ENCODE measurements at regions not wholly inside any gene's neighbourhood (a gene's known extent, or its start where the extent isn't known, plus 50 kb on each side); places are given as distances from the start of the nearest gene placed in this dataset.
"Not testable (repeated sequence)": the region's sequence is repeated elsewhere in the genome, so short reads cannot be mapped to it uniquely, and the experiment has no call there.

DNA sequence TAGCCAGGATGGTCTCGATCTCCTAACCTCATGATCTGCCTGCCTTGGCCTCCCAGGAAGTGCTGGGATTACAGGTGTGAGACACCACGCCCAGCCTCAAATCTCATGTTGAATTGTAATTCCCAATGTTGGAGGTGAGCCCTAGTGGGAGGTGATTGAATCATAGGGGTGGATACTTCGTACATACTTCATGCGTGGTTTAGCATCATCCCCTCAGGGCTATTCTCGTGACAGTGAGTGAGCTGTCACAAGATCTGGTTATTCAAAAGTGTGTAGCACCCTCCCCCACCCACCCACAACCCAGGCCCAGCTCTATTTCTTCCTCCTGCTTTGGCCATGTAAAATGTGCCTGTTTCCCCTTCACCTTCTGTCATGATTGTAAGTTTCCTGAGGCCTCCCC lies 236.9 kb upstream of the IL12A start:
- Histone ChIP-seq H3K79me2 (no peaks in the 10 kb centered on the region), H3K4me3 (ENCODE audit: low read depth, low read length) (no peak overlapping the region), H3K36me3 (ENCODE audit: control insufficient read depth, insufficient read depth, low read length) (no peaks in the 10 kb centered on the region), H3K4me2 (ENCODE audit: low read length) (no peak overlapping the region), H3K9me3 (ENCODE audit: control insufficient read depth, low read length) (no peaks in the 10 kb centered on the region), H3K4me1 (no peaks in the 10 kb centered on the region), H3K9ac (no peak overlapping the region), H3K27me3 (ENCODE audit: control insufficient read depth, insufficient read depth, low read length) (no peaks in the 10 kb centered on the region), H2AFZ (no peak overlapping the region), H3K27ac (no peak overlapping the region)
- TF ChIP-seq, protein P1, sequence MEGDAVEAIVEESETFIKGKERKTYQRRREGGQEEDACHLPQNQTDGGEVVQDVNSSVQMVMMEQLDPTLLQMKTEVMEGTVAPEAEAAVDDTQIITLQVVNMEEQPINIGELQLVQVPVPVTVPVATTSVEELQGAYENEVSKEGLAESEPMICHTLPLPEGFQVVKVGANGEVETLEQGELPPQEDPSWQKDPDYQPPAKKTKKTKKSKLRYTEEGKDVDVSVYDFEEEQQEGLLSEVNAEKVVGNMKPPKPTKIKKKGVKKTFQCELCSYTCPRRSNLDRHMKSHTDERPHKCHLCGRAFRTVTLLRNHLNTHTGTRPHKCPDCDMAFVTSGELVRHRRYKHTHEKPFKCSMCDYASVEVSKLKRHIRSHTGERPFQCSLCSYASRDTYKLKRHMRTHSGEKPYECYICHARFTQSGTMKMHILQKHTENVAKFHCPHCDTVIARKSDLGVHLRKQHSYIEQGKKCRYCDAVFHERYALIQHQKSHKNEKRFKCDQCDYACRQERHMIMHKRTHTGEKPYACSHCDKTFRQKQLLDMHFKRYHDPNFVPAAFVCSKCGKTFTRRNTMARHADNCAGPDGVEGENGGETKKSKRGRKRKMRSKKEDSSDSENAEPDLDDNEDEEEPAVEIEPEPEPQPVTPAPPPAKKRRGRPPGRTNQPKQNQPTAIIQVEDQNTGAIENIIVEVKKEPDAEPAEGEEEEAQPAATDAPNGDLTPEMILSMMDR (IDR thresholded peaks at IDR 0.05), result no peak

DNA sequence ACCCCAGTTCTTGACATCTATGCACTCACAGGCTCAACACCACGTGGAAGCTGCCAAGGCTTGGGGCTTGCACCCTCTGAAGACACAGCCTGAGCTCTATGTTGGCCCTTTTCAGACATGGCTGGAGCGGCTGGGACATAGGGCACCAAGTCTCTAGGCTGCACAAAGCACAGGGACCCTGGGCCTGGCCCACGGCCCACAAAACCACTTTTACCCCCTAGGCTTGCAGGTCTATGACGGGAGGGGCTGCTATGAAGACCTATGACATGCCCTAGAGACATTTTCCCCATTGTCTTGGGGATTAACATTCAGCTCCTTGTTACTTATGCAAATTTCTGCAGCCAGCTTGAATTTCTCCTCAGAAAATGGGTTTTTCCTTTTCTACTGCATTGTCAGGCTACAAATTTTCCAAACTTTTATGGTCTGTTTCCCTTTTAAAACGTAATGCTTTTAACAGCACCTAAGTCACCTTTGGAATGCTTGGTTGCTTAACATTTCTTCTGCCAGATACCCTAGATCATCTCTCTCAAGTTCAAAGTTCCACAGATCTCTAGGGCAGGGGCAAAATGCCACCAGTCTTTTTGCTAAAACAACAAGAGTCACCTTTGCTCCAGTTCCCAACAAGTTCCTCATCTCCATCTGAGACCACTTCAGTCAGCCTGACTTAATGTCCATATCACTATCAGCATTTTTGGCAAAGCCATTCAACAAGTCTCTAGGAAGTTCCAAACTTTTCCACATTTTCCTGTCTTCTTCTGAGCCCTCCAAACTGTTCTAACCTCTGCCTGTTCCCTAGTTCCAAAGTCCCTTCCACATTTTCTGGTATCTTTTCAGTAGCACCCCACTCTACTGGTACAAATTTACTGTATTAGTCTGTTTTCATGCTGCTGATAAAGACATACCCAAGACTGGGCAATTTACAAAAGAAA lies 232.1 kb upstream of the IL12A start:
- not testable (repeated sequence) for H3K4me2 ChIP-seq (ENCODE audit: low read length); H3K9ac ChIP-seq; H3K4me1 ChIP-seq; H3K27ac ChIP-seq; H3K27me3 ChIP-seq (ENCODE audit: control insufficient read depth, insufficient read depth, low read length); H2AFZ ChIP-seq; H3K79me2 ChIP-seq; H3K36me3 ChIP-seq (ENCODE audit: control insufficient read depth, insufficient read depth, low read length); H3K9me3 ChIP-seq (ENCODE audit: control insufficient read depth, low read length); H3K4me3 ChIP-seq (ENCODE audit: low read depth, low read length)

- H2AFZ ChIP-seq, result no peak overlapping the region
- H3K4me2 ChIP-seq (ENCODE audit: low read length), result no peak overlapping the region
- no peak overlapping the region for H3K27ac ChIP-seq
- no peak overlapping the region for H3K9ac ChIP-seq
- no peaks in the 10 kb centered on the region for H3K27me3 ChIP-seq (ENCODE audit: control insufficient read depth, insufficient read depth, low read length)
- no peaks in the 10 kb centered on the region for H3K36me3 ChIP-seq (ENCODE audit: control insufficient read depth, insufficient read depth, low read length)
- no peaks in the 10 kb centered on the region for H3K4me1 ChIP-seq
- no peak overlapping the region for H3K4me3 ChIP-seq (ENCODE audit: low read depth, low read length)
- TF ChIP-seq, protein P1 (IDR thresholded peaks at IDR 0.05), result no peak
- no peaks in the 10 kb centered on the region for H3K9me3 ChIP-seq (ENCODE audit: control insufficient read depth, low read length)
- no peaks in the 10 kb centered on the region for H3K79me2 ChIP-seq
Observed at GRCh38 chr3:159757341-159758060, 231.1 kb upstream of the IL12A start.

- Histone ChIP-seq H3K4me1 (no peaks in the 10 kb centered on the region), H3K9me3 (ENCODE audit: control insufficient read depth, low read length) (no peaks in the 10 kb centered on the region), H3K27ac (no peak overlapping the region), H3K27me3 (ENCODE audit: control insufficient read depth, insufficient read depth, low read length) (no peaks in the 10 kb centered on the region), H3K4me3 (ENCODE audit: low read depth, low read length) (no peak overlapping the region), H2AFZ (no peak overlapping the region), H3K79me2 (no peaks in the 10 kb centered on the region), H3K36me3 (ENCODE audit: control insufficient read depth, insufficient read depth, low read length) (no peaks in the 10 kb centered on the region), H3K9ac (no peak overlapping the region), H3K4me2 (ENCODE audit: low read length) (no peak overlapping the region)
- TF ChIP-seq, protein P1 (IDR thresholded peaks at IDR 0.05), result no peak
Observed at GRCh38 chr3:159760046-159760445, 228.6 kb upstream of the IL12A start.

- H3K36me3 ChIP-seq (ENCODE audit: control insufficient read depth, insufficient read depth, low read length), result no peaks in the 10 kb centered on the region
- H3K27ac ChIP-seq, result no peak overlapping the region
- TF ChIP-seq, protein P1 (IDR thresholded peaks at IDR 0.05), result no peak
- no peak overlapping the region for H2AFZ ChIP-seq
- H3K4me1 ChIP-seq, result no peaks in the 10 kb centered on the region
- no peak overlapping the region for H3K4me2 ChIP-seq (ENCODE audit: low read length)
- H3K9ac ChIP-seq, result no peak overlapping the region
- H3K9me3 ChIP-seq (ENCODE audit: control insufficient read depth, low read length), result no peaks in the 10 kb centered on the region
- no peaks in the 10 kb centered on the region for H3K27me3 ChIP-seq (ENCODE audit: control insufficient read depth, insufficient read depth, low read length)
- H3K79me2 ChIP-seq, result no peaks in the 10 kb centered on the region
- H3K4me3 ChIP-seq (ENCODE audit: low read depth, low read length), result no peak overlapping the region
Observed at GRCh38 chr3:159761369-159761768, 227.3 kb upstream of the IL12A start.

All from parathyroid adenoma (tissue), 2 donors.